Ishikawa (cell line): ENCODE measurements at regions not wholly inside any gene's neighbourhood (a gene's known extent, or its start where the extent isn't known, plus 50 kb on each side); places are given as distances from the start of the nearest gene placed in this dataset.

Experiments
- CEBPB ChIP-seq: IDR thresholded peaks from 2 replicates; pipeline ENCODE4 v1.6.1; 2012
- CREB1 ChIP-seq: IDR thresholded peaks from 2 replicates; pipeline ENCODE4 v1.6.1; 2012; ENCODE audit warnings: low read depth
- EGR1 ChIP-seq: IDR thresholded peaks from 2 replicates; pipeline ENCODE4 v1.6.1; 2012
- EP300 ChIP-seq: IDR thresholded peaks from 2 replicates; pipeline ENCODE4 v1.6.1; 2012; ENCODE audit warnings: borderline replicate concordance
- FOXM1 ChIP-seq: IDR thresholded peaks from 2 replicates; pipeline ENCODE4 v1.6.1; 2012; ENCODE audit warnings: low read depth, borderline replicate concordance
- MAX ChIP-seq: IDR thresholded peaks from 2 replicates; pipeline ENCODE4 v1.6.1; 2012
- NFIC ChIP-seq: IDR thresholded peaks from 2 replicates; pipeline ENCODE4 v1.6.1; 2012
- RAD21 ChIP-seq: IDR thresholded peaks from 2 replicates; pipeline ENCODE4 v1.6.1; 2012; ENCODE audit warnings: low read depth
- REST ChIP-seq: IDR thresholded peaks from 2 replicates; pipeline ENCODE4 v1.6.1; 2012; ENCODE audit warnings: low read depth, mild to moderate bottlenecking
- TCF12 ChIP-seq: IDR thresholded peaks from 2 replicates; pipeline ENCODE4 v1.6.1; 2012; ENCODE audit warnings: low read depth
- TEAD4 ChIP-seq: IDR thresholded peaks from 2 replicates; pipeline ENCODE4 v1.6.1; 2012
- USF1 ChIP-seq: IDR thresholded peaks from 2 replicates; pipeline ENCODE4 v1.6.1; 2012
- YY1 ChIP-seq: IDR thresholded peaks from 2 replicates; pipeline ENCODE4 v1.6.1; 2012; ENCODE audit warnings: low read depth
- ZBTB7A ChIP-seq: IDR thresholded peaks from 2 replicates; pipeline ENCODE4 v1.6.1; 2012; ENCODE audit warnings: low read depth

- no peak for TF ChIP-seq ZBTB7A
- TF ChIP-seq RAD21, result no peak
- TF ChIP-seq EP300, result no peak
- no peak for TF ChIP-seq CEBPB
- no peak for TF ChIP-seq REST
- TF ChIP-seq YY1, result no peak
- TF ChIP-seq FOXM1, result no peak
- no peak for TF ChIP-seq NFIC
- TF ChIP-seq USF1, result no peak
- no peak for TF ChIP-seq EGR1
- TF ChIP-seq TEAD4, result no peak
- TF ChIP-seq TCF12, result no peak
- TF ChIP-seq MAX, result no peak
- TF ChIP-seq CREB1, result no peak
Measured at GRCh38 chr10:44046605-44047004, 338.3 kb downstream of the CXCL12 start.
